GM21381 (cell line): ENCODE measurements at regions not wholly inside any gene's neighbourhood (a gene's known extent, or its start where the extent isn't known, plus 50 kb on each side); places are given as distances from the start of the nearest gene placed in this dataset.

ENCODE experiments used
- ATAC-seq: cut with Tn5 transposase; IDR thresholded peaks from one replicate; pipeline ENCODE4 v1.9.1; 2021; ENCODE audit warnings: mild to moderate bottlenecking, moderate library complexity; ENCODE audit not compliant: unreplicated experiment

DNA sequence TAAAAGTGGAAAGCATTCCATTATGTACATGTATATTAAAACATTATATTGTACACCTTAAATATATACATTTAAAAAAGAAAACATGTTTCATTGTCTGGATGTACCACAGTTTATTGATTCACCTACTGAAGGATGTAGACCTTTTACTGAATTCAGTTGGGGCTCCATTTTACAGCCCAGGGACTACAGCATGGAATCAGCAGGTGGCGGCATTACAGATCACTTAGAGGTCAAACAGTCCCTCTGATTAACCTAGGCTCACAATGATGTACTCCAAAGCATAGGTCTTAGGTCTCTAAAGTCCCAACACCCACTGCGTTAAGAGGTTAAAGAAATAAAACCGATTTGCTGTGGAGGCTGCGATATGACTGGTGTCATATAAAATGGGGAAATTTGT, 490.9 kb downstream of the SHISA9 start:
- no peak for ATAC-seq

DNA sequence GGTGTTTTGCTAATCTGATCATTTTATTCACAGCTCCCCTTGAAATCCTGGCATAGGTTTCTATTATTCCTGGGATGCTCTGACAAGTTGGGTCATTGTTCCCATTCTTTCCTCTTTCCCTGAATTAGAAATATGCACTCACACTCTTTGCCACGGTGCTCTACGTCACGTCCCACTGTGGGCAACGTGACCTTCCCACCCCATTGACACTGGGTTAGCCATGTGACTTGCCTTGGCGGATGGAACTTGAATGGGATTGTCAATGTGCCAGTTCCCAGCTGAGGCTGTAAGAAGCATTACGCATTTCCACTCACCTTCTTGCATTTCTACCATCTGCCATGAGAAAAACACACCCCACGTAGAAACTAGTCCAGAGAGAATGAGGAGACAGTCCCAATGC, 492.4 kb downstream of the SHISA9 start:
- no peak for ATAC-seq

- ATAC-seq = no peak
Measured at GRCh38 chr16:13394488-13394887, 493.1 kb downstream of the SHISA9 start.

- no peak for ATAC-seq
Measured at GRCh38 chr16:13397126-13397525, 495.7 kb downstream of the SHISA9 start.

- no peak for ATAC-seq
Measured at GRCh38 chr16:13401641-13402040, 500.2 kb downstream of the SHISA9 start.

DNA sequence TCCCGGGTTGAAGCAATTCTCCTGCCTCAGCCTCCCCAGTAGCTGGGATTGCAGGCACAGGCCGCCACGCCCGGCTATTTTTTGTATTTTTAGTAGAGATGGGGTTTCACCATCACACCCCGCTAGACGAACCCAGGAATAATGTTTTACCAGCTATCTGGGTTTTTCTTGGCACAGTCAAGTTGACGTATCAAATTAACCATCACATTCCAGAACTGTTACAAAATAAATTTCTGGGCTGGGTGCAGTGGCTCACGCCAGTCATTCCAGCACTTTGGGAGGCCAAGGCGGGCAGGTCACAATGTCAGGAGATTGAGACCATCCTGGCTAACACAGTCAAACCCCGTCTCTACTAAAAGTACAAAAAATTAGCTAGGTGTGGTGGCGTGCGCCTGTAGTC, 501.2 kb downstream of the SHISA9 start:
- no peak for ATAC-seq

GRCh38 chr16:13403326-13403725, 501.9 kb downstream of the SHISA9 start:
- no peak for ATAC-seq

DNA sequence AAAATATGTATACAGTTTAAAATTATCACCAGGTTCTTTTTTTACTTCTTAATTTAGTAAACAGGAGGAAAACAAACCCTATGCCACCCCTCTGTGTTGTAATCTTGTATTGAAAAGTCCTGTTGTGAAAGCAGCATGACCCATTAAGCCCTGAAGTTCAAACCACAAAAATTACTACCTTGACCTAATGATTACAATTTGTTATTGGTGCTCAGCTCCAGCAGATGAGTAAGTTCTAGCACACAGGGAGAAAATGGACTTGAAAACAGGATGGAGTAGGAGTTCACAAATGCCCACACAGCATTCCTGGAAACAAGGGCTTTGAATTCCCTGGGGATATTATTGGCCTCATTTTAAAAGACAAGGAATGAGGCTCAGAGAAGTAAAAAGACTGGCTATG, 505.8 kb upstream of the ERCC4 start:
- ATAC-seq = no peak

DNA sequence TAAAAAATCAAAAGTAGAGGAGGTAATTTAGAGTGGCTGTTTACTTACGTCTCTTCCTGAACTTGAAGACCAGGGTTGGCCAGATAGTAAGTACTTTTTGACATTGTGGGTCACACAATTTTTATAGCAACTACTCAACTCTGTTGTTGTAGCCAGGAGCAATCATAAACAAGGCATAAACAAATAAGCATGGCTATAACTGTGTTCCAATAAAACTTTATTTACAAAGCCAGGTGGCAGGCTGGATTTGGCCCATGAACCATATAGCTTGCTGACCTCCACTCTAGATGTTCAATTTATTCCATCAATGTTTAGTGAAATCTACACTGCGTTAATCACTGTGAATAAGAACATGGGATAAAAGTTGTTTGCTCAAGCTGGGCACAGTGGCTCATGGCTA, 500.4 kb upstream of the ERCC4 start:
- ATAC-seq = no peak

DNA sequence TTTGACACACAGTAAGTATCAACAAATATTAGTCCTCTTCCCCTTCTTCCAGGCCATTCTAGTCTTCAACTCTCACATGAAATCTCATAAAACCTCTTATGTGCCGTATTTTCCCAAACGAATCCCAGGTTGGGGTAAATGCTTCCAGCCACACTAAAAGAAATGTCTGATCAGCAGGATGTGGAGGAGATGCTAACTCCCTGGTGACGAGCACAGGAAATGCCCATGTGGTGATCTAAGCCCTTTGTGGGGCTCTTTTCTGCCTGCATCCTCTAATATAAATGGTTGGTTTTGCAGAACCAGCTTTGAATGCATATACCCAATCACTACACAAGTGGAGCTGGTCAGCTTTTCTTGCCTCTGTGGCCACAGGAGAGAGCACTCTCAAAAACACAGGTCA, 498.2 kb upstream of the ERCC4 start:
- ATAC-seq = no peak

DNA sequence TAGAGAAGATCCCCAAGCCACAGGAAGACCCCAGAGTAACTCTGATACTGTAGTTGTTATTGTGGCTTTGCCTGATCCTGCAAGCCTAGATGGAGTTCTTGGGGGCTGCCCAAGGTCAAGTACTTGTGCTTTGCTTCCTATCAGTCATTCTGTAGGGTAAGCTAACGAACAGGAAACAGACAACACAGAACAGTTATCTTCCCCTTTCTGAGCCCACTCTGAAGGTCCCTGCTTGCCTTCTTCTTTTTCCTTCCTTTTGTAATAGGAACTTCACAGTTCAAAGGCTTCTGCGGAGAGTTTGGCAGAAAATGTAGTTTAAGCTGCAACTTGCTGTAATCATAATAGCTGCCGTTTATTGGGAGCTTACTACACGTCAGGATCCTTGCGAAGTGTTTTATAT, 494.1 kb upstream of the ERCC4 start:
- ATAC-seq = no peak

- ATAC-seq = no peak
Measured at GRCh38 chr16:13426269-13426668, 493.7 kb upstream of the ERCC4 start.

GRCh38 chr16:13426736-13427135, 493.2 kb upstream of the ERCC4 start:
- ATAC-seq = no peak

DNA sequence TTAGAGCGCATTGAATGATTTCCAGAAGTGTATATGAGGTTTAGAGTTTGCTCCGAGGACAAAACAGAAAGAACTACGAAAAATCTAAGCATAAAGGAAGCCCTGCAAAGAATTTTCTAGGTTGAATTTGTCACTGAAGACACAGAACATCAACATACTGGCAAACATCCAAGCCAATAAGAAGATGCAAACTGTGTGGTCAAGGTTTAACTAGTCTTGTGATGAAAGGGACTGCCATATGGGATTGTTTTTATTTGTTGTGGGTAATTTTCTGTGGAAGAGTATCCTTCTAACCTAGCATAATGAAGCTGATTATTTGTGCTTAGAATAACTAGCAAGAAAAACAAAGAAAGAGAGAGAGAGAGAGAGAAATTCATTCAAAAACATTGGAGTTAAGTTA, 492.0 kb upstream of the ERCC4 start:
- no peak for ATAC-seq

DNA sequence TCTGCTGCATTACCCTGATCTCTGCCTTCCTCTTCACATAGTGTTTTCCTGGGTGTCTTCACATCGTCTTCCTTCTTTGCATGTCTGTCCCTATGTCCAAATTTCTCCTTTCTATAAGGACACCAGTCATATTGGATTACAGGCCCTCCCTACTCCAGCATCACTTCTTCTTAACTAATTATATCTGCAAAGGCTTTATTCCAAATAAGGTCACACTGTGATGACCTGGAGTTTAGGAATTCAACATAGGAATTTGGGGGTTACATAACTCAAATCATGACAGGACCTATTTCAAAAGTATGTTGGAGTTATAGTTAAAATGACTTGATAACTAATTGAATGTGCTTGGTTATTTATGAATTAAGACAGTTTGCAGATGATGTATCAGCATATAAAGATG, 490.5 kb upstream of the ERCC4 start:
- no peak for ATAC-seq

DNA sequence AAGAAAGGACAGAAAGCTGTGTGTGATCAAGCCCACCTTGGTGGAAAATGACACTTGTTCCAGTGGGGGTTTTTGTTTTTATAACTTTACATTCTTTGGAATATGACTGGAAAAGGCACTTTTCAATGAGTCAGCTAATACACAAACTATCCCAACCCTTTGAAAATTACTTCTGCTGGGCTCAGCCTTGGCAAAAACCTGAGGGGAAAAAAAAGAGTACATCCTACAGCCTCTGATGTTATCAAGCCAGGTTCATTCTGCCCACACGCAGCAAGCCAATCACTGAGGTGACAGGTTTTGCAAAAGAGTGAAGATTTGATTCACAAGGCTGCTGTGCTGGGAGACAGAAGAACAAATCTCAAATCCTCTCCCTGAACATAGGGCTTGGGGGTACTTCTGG, 484.5 kb upstream of the ERCC4 start:
- no peak for ATAC-seq

- ATAC-seq = no peak
Measured at GRCh38 chr16:13435873-13436474, 484.0 kb upstream of the ERCC4 start.

GRCh38 chr16:13436641-13437412, 483.1 kb upstream of the ERCC4 start:
- peak; percentile 53 for ATAC-seq

GRCh38 chr16:13437413-13437795, 482.6 kb upstream of the ERCC4 start:
- ATAC-seq = no peak

DNA sequence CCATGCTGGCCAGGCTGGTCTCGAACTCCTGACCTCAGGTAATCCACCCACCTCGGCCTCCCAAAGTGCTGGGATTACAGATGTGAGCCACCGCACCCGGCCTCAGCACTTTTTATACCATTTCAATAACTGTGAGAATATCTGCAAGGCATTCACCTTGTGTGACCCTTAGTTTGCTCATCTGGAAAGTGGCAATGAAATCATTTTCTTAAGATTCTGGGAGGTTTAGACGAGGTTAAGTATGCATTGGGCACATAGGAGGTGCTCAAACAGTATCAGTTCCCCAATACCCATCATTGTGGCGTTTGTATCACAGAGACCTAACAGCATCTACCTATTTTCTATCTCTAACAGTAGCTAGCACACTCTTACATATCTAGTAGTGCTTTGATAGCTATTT, 481.9 kb upstream of the ERCC4 start:
- ATAC-seq = no peak

DNA sequence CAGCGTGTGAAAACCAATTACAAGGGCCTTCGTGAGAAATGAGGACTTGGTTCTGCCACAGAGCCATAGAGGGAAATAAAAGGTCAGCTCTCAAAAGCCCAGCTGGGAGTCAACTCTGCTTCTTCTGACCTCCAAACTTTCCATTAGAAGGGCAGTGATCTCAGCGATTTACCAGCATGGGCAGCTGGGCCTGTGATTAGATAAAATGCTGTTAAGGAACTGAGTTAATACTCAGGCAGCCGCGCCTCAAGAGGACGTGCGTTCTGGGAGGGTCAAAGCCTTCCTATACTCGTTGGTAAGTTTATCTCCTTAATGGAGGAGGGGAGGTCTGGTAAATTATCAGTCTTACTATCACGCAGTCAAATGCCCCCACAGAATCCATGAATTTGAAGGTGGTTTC, 480.2 kb upstream of the ERCC4 start:
- ATAC-seq = no peak

DNA sequence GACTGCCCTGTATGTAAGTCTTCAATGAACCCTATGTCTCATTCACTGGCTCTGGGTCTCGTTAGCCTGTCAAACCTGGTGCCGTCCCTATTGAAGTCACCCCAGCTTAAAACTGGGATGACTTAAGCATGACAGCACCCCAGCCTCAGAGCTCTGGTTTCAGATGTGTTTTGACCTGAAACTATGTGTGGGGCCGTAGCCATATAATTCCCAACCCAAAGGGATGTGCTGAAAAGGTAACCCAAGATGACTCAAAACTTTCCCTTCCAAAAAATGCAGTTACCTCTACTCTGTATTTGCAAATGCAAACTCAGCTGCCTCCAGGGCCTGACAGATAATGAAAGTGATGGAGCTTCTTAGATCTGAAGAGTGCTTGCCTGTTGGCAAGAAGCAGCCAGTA, 478.3 kb upstream of the ERCC4 start:
- no peak for ATAC-seq

DNA sequence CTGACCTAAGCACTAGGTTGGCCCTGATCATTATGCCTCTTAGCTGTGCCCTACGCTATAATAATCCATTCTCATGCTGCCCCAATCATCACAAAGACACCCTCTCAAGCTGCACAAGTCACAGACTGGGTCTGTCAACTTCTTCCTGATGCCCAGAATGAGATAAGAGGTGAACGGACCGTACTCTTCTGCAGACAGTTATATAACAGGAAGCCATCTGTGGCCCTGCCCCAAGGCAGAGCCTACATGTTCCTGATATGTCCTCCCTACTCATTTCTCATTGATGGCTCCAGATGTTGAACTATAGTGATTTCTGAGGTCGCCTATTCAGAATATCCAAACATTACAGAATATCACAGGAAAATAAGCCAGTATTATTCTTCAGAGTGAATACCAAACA, 471.6 kb upstream of the ERCC4 start:
- ATAC-seq = no peak
